ENCODE measurements at regions not wholly inside any gene's neighbourhood (a gene's known extent, or its start where the extent isn't known, plus 50 kb on each side); places are given as distances from the start of the nearest gene placed in this dataset.

DNA sequence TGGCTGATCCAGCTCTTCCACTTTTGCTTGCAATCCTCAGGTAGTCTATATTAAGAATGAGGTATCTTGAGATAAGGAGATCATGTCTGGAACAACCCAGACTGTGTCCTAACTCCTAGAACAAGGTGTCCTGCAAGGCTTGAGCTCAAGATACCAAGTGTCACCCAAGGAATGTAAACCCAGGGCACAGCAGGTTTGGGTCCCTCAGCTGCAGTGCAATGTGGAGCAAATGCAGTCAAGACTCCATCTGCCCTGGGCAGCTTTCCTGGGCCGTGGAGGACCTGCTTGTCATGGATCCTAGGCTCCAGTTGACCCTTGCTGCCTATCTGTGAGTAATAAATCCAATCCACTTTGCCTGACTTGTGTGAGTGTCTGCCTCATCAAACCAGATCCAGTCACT, 166.1 kb downstream of the OTOR start:
- peaks cover 6% of the 10 kb centered on the region for H3K9me3 Mint-ChIP-seq (ENCODE audit: unreplicated experiment)
- peaks cover 20% of the 10 kb centered on the region for H3K27me3 Mint-ChIP-seq (ENCODE audit: unreplicated experiment)
- H3K4me3 Mint-ChIP-seq (ENCODE audit: unreplicated experiment) = no peak overlapping the region
- TF ChIP-seq, protein P1, sequence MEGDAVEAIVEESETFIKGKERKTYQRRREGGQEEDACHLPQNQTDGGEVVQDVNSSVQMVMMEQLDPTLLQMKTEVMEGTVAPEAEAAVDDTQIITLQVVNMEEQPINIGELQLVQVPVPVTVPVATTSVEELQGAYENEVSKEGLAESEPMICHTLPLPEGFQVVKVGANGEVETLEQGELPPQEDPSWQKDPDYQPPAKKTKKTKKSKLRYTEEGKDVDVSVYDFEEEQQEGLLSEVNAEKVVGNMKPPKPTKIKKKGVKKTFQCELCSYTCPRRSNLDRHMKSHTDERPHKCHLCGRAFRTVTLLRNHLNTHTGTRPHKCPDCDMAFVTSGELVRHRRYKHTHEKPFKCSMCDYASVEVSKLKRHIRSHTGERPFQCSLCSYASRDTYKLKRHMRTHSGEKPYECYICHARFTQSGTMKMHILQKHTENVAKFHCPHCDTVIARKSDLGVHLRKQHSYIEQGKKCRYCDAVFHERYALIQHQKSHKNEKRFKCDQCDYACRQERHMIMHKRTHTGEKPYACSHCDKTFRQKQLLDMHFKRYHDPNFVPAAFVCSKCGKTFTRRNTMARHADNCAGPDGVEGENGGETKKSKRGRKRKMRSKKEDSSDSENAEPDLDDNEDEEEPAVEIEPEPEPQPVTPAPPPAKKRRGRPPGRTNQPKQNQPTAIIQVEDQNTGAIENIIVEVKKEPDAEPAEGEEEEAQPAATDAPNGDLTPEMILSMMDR (IDR thresholded peaks at IDR 0.05) = no peak
- H3K27ac Mint-ChIP-seq (ENCODE audit: unreplicated experiment) = no peak overlapping the region
- DNase-seq (ENCODE audit: extremely low spot score, unreplicated experiment) = no peak
- H3K4me1 Mint-ChIP-seq (ENCODE audit: unreplicated experiment) = no peaks in the 10 kb centered on the region
- no peaks in the 10 kb centered on the region for H3K36me3 Mint-ChIP-seq (ENCODE audit: unreplicated experiment)

DNA sequence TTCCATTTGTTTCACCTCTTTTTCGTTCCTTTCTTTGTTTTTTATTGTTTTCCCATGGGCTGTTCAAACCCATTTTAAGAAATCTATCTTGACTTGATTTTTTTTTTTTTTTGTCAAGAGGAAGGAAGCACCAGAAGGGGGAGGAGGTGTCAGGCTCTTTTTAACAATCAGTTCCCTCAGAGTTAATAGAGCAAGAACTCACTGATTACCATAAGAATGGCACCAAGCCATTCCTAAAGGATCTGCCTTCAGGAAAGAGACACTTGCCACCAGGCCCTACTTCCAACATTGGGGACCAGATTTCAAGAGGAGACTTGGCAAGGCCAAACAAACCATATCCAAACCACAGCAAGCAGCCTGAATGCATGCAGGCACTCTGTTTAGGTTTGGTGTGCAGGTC, 168.0 kb downstream of the OTOR start:
- H3K27ac Mint-ChIP-seq (ENCODE audit: unreplicated experiment) = no peak overlapping the region
- H3K36me3 Mint-ChIP-seq (ENCODE audit: unreplicated experiment) = no peaks in the 10 kb centered on the region
- H3K27me3 Mint-ChIP-seq (ENCODE audit: unreplicated experiment) = peaks cover 17% of the 10 kb centered on the region
- no peak overlapping the region for H3K4me3 Mint-ChIP-seq (ENCODE audit: unreplicated experiment)
- H3K9me3 Mint-ChIP-seq (ENCODE audit: unreplicated experiment) = peaks cover 14% of the 10 kb centered on the region
- no peak for DNase-seq (ENCODE audit: extremely low spot score, unreplicated experiment)
- TF ChIP-seq, protein P1 (IDR thresholded peaks at IDR 0.05) = no peak
- H3K4me1 Mint-ChIP-seq (ENCODE audit: unreplicated experiment) = no peaks in the 10 kb centered on the region

DNA sequence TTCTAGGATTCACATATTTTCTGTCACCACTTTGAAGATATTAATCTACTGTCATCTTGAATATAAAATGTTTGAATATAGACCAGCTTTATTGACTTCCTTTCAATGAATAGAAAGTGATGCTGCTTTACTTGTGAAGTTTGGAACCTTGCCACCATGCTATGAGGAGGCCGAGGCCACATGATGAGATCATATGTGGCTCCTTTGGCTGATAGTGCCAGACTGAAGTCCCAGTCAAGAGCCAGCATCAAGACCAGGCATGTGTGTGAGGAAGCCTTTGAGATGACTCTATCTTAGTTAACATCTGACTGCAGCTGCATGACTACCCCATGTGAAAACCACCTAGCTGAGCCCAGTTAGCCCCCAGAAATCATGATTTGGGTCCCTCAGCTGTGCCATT, 169.5 kb downstream of the OTOR start:
- no peaks in the 10 kb centered on the region for H3K36me3 Mint-ChIP-seq (ENCODE audit: unreplicated experiment)
- peaks cover 8% of the 10 kb centered on the region for H3K9me3 Mint-ChIP-seq (ENCODE audit: unreplicated experiment)
- no peak overlapping the region for H3K27ac Mint-ChIP-seq (ENCODE audit: unreplicated experiment)
- peaks cover 11% of the 10 kb centered on the region for H3K4me1 Mint-ChIP-seq (ENCODE audit: unreplicated experiment)
- H3K4me3 Mint-ChIP-seq (ENCODE audit: unreplicated experiment) = no peak overlapping the region
- no peak for DNase-seq (ENCODE audit: extremely low spot score, unreplicated experiment)
- TF ChIP-seq, protein P1 (IDR thresholded peaks at IDR 0.05) = no peak
- H3K27me3 Mint-ChIP-seq (ENCODE audit: unreplicated experiment) = peaks cover 10% of the 10 kb centered on the region

DNA sequence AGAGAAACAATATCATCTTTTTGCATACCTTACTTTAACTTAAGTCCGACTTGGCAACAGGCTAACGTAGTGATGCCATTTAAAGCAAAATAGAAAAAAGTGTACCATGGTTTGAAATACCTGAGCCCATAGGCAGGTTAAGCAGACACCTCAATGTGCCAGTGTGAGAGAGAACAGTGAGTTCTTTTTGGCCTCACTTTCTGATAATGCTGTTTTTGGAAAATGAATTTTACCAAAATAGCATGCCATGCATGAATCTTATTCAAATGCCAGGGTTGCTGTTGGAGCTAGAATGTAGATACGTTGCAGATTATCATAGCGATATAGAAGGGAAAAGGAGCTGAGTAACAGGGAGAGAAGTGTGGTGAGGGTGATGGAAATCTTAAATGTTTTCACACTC, 170.2 kb downstream of the OTOR start:
- no peak for DNase-seq (ENCODE audit: extremely low spot score, unreplicated experiment)
- TF ChIP-seq, protein P1 (IDR thresholded peaks at IDR 0.05) = no peak
- Mint-ChIP-seq H3K4me1 (ENCODE audit: unreplicated experiment) (peaks cover 19% of the 10 kb centered on the region), H3K36me3 (ENCODE audit: unreplicated experiment) (no peaks in the 10 kb centered on the region), H3K4me3 (ENCODE audit: unreplicated experiment) (no peak overlapping the region), H3K27ac (ENCODE audit: unreplicated experiment) (no peak overlapping the region), H3K9me3 (ENCODE audit: unreplicated experiment) (peaks cover 8% of the 10 kb centered on the region), H3K27me3 (ENCODE audit: unreplicated experiment) (peaks cover 10% of the 10 kb centered on the region)

DNA sequence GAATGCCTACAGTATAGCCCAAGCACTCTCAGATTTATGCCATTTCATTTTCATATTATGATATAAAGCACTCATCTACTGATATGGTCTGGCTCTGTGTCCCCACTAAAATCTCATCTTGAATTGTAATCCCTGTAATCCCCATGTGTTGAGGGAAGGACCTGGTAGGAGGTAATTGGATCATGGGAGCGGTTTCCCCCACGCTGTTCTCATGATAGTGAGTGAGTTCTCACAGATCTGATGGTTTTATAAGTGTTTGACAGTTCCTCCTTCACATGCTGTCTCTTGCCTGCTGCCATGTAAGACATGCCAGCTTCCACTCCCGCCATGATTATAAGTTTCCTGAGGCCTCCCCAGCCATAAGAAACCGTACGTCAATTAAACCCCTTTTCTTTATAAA, 171.7 kb downstream of the OTOR start:
- TF ChIP-seq, protein P1 (IDR thresholded peaks at IDR 0.05) = no peak
- Mint-ChIP-seq H3K36me3 (ENCODE audit: unreplicated experiment) (no peaks in the 10 kb centered on the region), H3K27me3 (ENCODE audit: unreplicated experiment) (peaks cover 10% of the 10 kb centered on the region), H3K27ac (ENCODE audit: unreplicated experiment) (no peak overlapping the region), H3K4me3 (ENCODE audit: unreplicated experiment) (no peak overlapping the region), H3K4me1 (ENCODE audit: unreplicated experiment) (peaks cover 25% of the 10 kb centered on the region), H3K9me3 (ENCODE audit: unreplicated experiment) (peaks cover 8% of the 10 kb centered on the region)
- no peak for DNase-seq (ENCODE audit: extremely low spot score, unreplicated experiment)
